ENCODE measurements at regions not wholly inside any gene's neighbourhood (a gene's known extent, or its start where the extent isn't known, plus 50 kb on each side); places are given as distances from the start of the nearest gene placed in this dataset.

DNA sequence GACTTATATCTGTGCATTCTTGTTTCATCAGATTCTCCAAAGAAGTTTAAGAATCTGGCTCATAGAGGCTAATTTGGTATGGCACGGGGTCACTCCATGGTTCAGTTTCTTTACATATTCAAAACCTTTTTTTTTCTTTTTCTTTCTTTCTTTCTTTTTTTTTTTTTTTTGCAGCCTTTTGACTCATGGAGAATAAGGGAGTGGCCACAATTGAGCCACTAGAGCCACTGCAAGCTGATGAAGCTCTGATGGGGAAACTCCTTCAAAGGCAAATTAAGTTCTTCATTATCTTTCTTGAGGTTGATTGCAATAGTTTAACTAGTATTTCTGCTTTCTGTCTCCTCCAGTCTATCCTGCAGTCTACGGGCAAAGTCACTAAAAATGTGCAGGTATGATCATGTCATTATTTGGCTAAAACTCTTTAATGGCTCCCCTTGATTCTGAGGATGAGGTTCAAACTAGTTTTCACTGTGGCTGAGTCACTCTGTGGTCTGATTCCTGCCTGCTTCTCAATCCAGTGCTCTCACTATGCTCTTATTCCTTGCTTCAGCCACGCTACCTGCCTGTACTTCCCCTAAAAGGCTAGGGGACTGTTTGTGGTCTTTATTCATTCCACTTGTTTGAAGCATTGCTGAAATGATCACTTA lies 93.5 kb upstream of the RIOK2 start:
- TF ChIP-seq, protein P1, sequence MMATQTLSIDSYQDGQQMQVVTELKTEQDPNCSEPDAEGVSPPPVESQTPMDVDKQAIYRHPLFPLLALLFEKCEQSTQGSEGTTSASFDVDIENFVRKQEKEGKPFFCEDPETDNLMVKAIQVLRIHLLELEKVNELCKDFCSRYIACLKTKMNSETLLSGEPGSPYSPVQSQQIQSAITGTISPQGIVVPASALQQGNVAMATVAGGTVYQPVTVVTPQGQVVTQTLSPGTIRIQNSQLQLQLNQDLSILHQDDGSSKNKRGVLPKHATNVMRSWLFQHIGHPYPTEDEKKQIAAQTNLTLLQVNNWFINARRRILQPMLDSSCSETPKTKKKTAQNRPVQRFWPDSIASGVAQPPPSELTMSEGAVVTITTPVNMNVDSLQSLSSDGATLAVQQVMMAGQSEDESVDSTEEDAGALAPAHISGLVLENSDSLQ (IDR thresholded peaks at IDR 0.05) = no peak
- TF ChIP-seq NFRKB (IDR thresholded peaks at IDR 0.05) (no peak), SP1 (IDR thresholded peaks at IDR 0.05) (no peak), ELF4 (IDR thresholded peaks at IDR 0.05) (no peak), FOXM1 (IDR thresholded peaks at IDR 0.05; ENCODE audit: borderline replicate concordance) (no peak), ZNF384 (IDR thresholded peaks at IDR 0.05) (no peak), TARDBP (IDR thresholded peaks at IDR 0.05) (no peak)
